Naive thymus-derived CD8-positive, alpha-beta T cell (primary cell): ENCODE measurements at regions not wholly inside any gene's neighbourhood (a gene's known extent, or its start where the extent isn't known, plus 50 kb on each side); places are given as distances from the start of the nearest gene placed in this dataset.

Source experiments
- ATAC-seq, 2 donors: fragments of 150-1000 bp; cut with Tn5 transposase in 1 of 2; sonication (Bioruptor Pico), chemical (Tn5 transposase) in 1 of 2; 1 replicate in 1 of 2; 2 replicates in 1 of 2; pipeline ENCODE4 v1.10.0; 2021; ENCODE audit warnings: mild to moderate bottlenecking in 2 of 2, moderate library complexity in 2 of 2
- POLR2A ChIA-PET: fragments of 350-600 bp; sonication (Branson Sonifier 250); formaldehyde crosslinking; loops from one replicate; lab custom pipeline; 2021; ENCODE audit warnings: antibody characterized with exemption; lab: Charles Lee
- DNase-seq, 10 donors: peaks; one replicate each; pipeline versions ENCODE4 v3.0.0 to v3.0.0-alpha.2; 2020 to 2022
- H3K27ac Mint-ChIP-seq, 10 donors: one replicate each; pipeline ENCODE4 v1.8.0; 2020 to 2022; ENCODE audit warnings: mild to moderate bottlenecking in 10 of 10, mixed read lengths in 10 of 10, moderate library complexity in 4 of 10, inconsistent platforms in 1 of 10
- H3K27me3 Mint-ChIP-seq, 5 donors: one replicate each; pipeline ENCODE4 v1.8.0; 2021 to 2022; ENCODE audit warnings: mixed read lengths in 5 of 5
- H3K36me3 Mint-ChIP-seq, 3 donors: one replicate each; pipeline ENCODE4 v1.8.0; 2020 to 2022; ENCODE audit warnings: mixed read lengths in 3 of 3, mild to moderate bottlenecking in 2 of 3, inconsistent platforms in 1 of 3
- H3K4me1 Mint-ChIP-seq, 4 donors: one replicate each; pipeline ENCODE4 v1.8.0; 2021 to 2022; ENCODE audit warnings: mixed read lengths in 4 of 4
- H3K4me3 Mint-ChIP-seq, 10 donors: one replicate each; pipeline ENCODE4 v1.8.0; 2020 to 2022; ENCODE audit warnings: mild to moderate bottlenecking in 10 of 10, mixed read lengths in 10 of 10, moderate library complexity in 6 of 10, inconsistent platforms in 1 of 10
- H3K9me3 Mint-ChIP-seq, 9 donors: one replicate each; pipeline ENCODE4 v1.8.0; 2020 to 2022; ENCODE audit warnings: mixed read lengths in 9 of 9, mild to moderate bottlenecking in 3 of 9, inconsistent platforms in 1 of 9, moderate library complexity in 1 of 9

DNA sequence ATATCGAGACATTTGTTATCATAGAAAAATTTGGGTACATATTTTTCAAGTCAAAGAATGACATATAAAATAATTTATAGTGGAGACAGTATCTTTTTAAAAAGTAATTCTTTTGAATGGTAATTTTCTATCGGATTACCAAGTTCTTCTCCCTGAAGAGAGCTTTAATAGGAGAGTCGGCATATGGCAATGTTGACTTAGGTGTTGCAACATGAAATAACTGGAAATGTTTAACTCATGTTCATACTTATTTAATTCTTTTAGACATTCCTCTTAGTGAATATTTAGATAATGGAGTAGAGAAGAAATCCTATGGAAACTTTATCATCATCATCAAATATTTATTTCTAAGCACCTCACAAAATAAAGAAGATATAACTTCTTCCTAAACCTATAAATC, 118.2 kb upstream of the CTNND2 start:
- no peak overlapping the region for H3K27ac Mint-ChIP-seq
- H3K9me3 Mint-ChIP-seq, result peaks cover 0 to 8% (median 0%) of the 10 kb centered on the region in 9 donors
- no peaks in the 10 kb centered on the region for H3K27me3 Mint-ChIP-seq
- DNase-seq, result no peak
- no peaks in the 10 kb centered on the region for H3K4me1 Mint-ChIP-seq
- no peak overlapping the region for H3K4me3 Mint-ChIP-seq
- ATAC-seq, result no peak
- POLR2A ChIA-PET, result no interaction called here
- no peaks in the 10 kb centered on the region for H3K36me3 Mint-ChIP-seq

DNA sequence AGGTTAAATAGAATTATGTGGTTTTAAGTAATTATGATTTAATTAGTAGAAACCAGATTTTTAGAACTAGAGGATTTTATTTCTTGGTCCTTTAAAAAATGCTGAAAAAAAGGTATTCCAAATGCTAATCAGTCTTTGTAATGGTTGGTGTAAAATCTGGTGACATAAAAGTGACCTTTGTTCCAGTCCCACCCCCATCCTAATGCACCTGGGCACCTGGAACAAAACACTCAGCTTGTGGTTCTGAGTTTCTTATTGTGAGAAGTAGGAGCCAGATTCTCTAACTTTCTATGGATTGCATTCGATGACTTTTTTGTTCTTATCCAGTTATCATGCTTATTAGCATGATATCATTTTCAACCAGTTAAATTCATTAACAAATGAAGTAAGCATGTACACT, 115.1 kb upstream of the CTNND2 start:
- no peak overlapping the region for H3K27ac Mint-ChIP-seq

DNA sequence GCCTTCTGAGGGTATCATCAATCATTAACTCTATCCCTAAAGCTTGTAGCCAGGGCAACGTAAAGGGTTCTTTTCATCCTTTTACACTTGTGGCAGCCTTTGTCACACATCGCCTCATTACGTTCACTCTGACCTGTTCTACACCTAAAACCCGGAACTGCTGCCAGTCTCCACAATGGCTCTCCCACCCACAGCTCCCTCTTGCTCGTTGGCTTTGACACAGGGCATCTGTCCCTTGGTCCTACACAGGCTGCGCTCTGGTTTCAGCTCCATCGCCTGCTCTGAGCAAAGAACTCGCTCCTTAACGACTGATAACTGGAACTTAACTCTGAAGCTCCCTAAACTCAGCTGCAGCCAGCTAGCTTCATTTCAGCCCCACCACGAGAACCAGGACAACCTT, 112.8 kb upstream of the CTNND2 start:
- POLR2A ChIA-PET, result no interaction called here
- no peaks in the 10 kb centered on the region for H3K27me3 Mint-ChIP-seq
- peaks cover 0 to 4% (median 0%) of the 10 kb centered on the region in 3 donors for H3K36me3 Mint-ChIP-seq
- H3K4me1 Mint-ChIP-seq, result no peaks in the 10 kb centered on the region
- DNase-seq (no peak), ATAC-seq (no peak)
- H3K4me3 Mint-ChIP-seq, result no peak overlapping the region
- no peak overlapping the region for H3K27ac Mint-ChIP-seq
- H3K9me3 Mint-ChIP-seq, result peaks cover 0 to 14% (median 4%) of the 10 kb centered on the region in 9 donors

More for the DNA sequence above, 115.1 kb upstream of the CTNND2 start:
- no peak for ATAC-seq
- DNase-seq, result no peak
- Mint-ChIP-seq H3K9me3 (peaks cover 0 to 8% (median 2%) of the 10 kb centered on the region in 9 donors), H3K36me3 (no peaks in the 10 kb centered on the region), H3K27me3 (no peaks in the 10 kb centered on the region), H3K4me3 (no peak overlapping the region), H3K4me1 (no peaks in the 10 kb centered on the region)
- POLR2A ChIA-PET, result no interaction called here

DNA sequence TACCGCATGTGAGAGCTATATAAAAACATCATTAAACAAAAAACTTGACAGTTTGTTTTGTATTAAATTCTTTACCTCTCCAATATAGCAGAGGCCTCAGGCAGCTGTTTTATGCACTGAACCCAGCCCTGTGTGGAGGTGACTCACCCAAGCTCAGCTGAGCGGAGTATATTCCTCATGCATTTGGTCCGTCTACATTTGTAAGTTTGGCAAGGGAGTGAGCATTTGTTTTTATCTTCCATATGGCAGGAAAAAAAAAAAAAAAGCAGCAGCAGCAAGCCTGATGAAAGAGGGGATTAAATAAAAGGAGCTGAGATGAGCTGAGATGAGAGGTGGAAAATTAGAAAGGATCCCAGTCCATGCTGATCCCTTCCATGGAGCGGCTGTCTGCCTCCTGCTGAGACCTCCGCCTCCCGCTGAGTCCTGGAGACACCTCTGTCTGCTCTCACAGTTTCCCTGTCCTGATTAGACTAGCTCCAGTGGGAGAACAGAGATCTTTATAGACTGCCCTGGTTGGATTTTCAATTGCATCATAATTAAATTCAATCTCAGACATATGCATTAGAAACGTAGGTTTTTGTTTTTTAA, 112.0 kb upstream of the CTNND2 start:
- no peak overlapping the region for H3K27ac Mint-ChIP-seq
- H3K36me3 Mint-ChIP-seq, result peaks cover 0 to 4% (median 0%) of the 10 kb centered on the region in 3 donors
- H3K4me3 Mint-ChIP-seq, result no peak overlapping the region
- DNase-seq (no peak), ATAC-seq (no peak)
- H3K27me3 Mint-ChIP-seq, result no peaks in the 10 kb centered on the region
- H3K9me3 Mint-ChIP-seq, result peaks cover 0 to 14% (median 4%) of the 10 kb centered on the region in 9 donors
- POLR2A ChIA-PET, result no interaction called here
- H3K4me1 Mint-ChIP-seq, result no peaks in the 10 kb centered on the region

- Mint-ChIP-seq H3K9me3 (peaks cover 0 to 24% (median 11%) of the 10 kb centered on the region in 9 donors), H3K4me3 (no peak overlapping the region), H3K36me3 (peaks cover 0 to 9% (median 0%) of the 10 kb centered on the region in 3 donors), H3K27ac (no peak overlapping the region), H3K4me1 (no peaks in the 10 kb centered on the region), H3K27me3 (no peaks in the 10 kb centered on the region)
- POLR2A ChIA-PET, result no interaction called here
- DNase-seq, result no peak
- ATAC-seq, result no peak
These were observed 109.1 kb upstream of the CTNND2 start for GRCh38 chr5:12013351-12013750.

- no peak overlapping the region for H3K27ac Mint-ChIP-seq
- POLR2A ChIA-PET, result no interaction called here
- ATAC-seq (no peak), DNase-seq (no peak)
- no peak overlapping the region for H3K4me3 Mint-ChIP-seq
- H3K36me3 Mint-ChIP-seq, result no peaks in the 10 kb centered on the region
- H3K9me3 Mint-ChIP-seq, result peaks cover 0 to 28% (median 5%) of the 10 kb centered on the region in 9 donors
- H3K27me3 Mint-ChIP-seq, result no peaks in the 10 kb centered on the region
- no peaks in the 10 kb centered on the region for H3K4me1 Mint-ChIP-seq
These were observed 99.4 kb upstream of the CTNND2 start for GRCh38 chr5:12003680-12004079.

DNA sequence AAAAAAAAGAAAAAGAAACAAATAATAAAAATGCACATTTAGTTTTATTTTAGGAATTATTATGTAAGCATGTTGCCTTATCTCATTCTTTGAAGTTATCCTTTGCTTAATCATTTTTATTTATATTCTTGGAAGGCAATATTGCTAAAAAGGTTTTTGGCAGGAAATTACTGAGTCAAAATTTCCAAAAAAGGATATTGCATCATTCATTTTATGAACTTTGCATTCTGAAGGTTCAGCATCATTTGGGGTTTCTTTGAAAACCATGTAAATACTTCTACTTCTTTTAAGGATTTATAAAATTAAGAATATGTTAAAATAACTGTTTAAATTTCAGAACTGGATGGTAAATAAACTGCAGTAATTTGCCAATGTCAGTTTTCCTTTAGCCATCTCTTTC, 94.2 kb upstream of the CTNND2 start:
- H3K4me1 Mint-ChIP-seq, result no peaks in the 10 kb centered on the region
- POLR2A ChIA-PET, result no interaction called here

GRCh38 chr5:11997942-11998341, 93.7 kb upstream of the CTNND2 start:
- Mint-ChIP-seq H3K27ac (no peak overlapping the region), H3K27me3 (no peaks in the 10 kb centered on the region), H3K4me3 (no peak overlapping the region), H3K9me3 (peaks cover 2 to 24% (median 7%) of the 10 kb centered on the region in 9 donors), H3K4me1 (no peaks in the 10 kb centered on the region), H3K36me3 (no peaks in the 10 kb centered on the region)
- ATAC-seq (no peak), DNase-seq (no peak)
- POLR2A ChIA-PET, result no interaction called here

More for the DNA sequence above, 94.2 kb upstream of the CTNND2 start:
- Mint-ChIP-seq H3K9me3 (peaks cover 2 to 24% (median 7%) of the 10 kb centered on the region in 9 donors), H3K27me3 (no peaks in the 10 kb centered on the region), H3K27ac (no peak overlapping the region), H3K4me3 (no peak overlapping the region), H3K36me3 (no peaks in the 10 kb centered on the region)
- DNase-seq (no peak), ATAC-seq (no peak)

DNA sequence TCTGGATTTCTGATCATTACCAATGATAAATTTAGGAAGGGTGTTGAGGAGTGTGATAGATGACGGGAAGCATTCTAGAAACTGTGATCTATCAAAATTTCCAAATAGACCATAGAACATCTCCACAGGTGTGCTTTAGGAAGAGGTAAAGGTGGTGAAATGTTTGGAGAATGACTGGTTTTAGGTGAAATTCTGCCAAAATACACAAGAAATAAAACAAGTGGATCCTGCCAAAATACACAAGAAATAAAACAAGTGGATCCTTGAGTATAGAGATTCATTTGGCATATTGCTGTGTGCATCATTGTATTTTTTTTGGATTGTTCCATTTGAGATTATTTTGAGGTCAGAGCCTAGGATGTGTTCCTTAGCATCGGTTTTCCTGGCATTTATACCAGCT, 88.3 kb upstream of the CTNND2 start:
- Mint-ChIP-seq H3K4me3 (no peak overlapping the region), H3K9me3 (peaks cover 2 to 24% (median 7%) of the 10 kb centered on the region in 9 donors), H3K4me1 (no peaks in the 10 kb centered on the region)

GRCh38 chr5:11985993-11986392, 81.7 kb upstream of the CTNND2 start:
- Mint-ChIP-seq H3K9me3 (peaks cover 0 to 15% (median 2%) of the 10 kb centered on the region in 9 donors), H3K27ac (no peak overlapping the region), H3K4me3 (no peak overlapping the region), H3K36me3 (no peaks in the 10 kb centered on the region), H3K27me3 (no peaks in the 10 kb centered on the region), H3K4me1 (peaks cover 0 to 2% (median 0%) of the 10 kb centered on the region in 4 donors)
- POLR2A ChIA-PET, result no interaction called here
- DNase-seq, result no peak
- no peak for ATAC-seq

More for the DNA sequence above, 88.3 kb upstream of the CTNND2 start:
- no peaks in the 10 kb centered on the region for H3K27me3 Mint-ChIP-seq
- DNase-seq, result no peak
- no peaks in the 10 kb centered on the region for H3K36me3 Mint-ChIP-seq
- no peak overlapping the region for H3K27ac Mint-ChIP-seq
- POLR2A ChIA-PET, result no interaction called here
- no peak for ATAC-seq

DNA sequence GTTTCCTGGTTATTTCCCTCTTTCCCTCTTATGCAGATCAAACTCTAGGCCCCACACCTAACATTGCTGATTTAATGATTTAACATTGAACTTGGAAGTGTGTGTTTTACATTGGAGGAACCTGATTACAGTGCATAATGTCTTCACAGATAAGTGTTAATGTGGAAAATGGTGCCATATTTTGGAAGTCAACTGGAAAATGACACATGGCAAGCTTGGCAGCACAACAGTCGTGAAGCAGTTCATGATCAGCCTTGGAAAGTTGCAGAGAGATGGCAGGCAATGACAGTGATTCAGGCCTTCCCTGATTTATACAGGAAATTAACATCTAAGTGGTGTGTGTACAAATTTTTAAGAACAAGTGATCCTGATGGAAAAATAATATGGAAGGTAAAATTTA, 80.0 kb upstream of the CTNND2 start:
- Mint-ChIP-seq H3K27ac (no peak overlapping the region), H3K36me3 (no peaks in the 10 kb centered on the region), H3K9me3 (peaks cover 2 to 17% (median 4%) of the 10 kb centered on the region in 9 donors), H3K27me3 (no peaks in the 10 kb centered on the region), H3K4me3 (no peak overlapping the region), H3K4me1 (peaks cover 0 to 2% (median 0%) of the 10 kb centered on the region in 4 donors)
- POLR2A ChIA-PET, result no interaction called here
- ATAC-seq (no peak), DNase-seq (no peak)

GRCh38 chr5:11981986-11982385, 77.7 kb upstream of the CTNND2 start:
- POLR2A ChIA-PET, result no interaction called here
- Mint-ChIP-seq H3K4me3 (no peak overlapping the region), H3K36me3 (no peaks in the 10 kb centered on the region), H3K4me1 (peaks cover 0 to 2% (median 0%) of the 10 kb centered on the region in 4 donors), H3K27me3 (no peaks in the 10 kb centered on the region), H3K27ac (no peak overlapping the region), H3K9me3 (peaks cover 2 to 21% (median 4%) of the 10 kb centered on the region in 9 donors)
- DNase-seq, result no peak
- no peak for ATAC-seq

DNA sequence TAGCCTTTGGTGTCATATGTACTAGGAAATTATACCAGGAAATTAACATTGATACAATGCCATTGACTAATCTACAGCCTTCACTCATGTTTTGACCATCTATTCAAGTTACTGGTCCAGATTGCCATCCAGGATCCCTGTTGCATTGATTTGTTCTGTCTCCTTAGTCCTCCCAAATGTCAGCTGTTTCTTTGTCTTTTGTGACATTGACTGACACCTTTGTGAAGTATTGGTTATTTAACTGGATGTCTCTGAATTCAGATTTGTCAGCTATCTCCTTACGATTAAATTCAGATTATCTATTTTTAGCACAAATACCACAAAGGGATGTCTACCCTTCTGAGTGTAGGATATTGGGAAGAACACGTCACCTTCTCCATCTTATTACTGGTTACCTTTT, 73.7 kb upstream of the CTNND2 start:
- no peak for DNase-seq
- no peak for ATAC-seq
- H3K4me3 Mint-ChIP-seq, result no peak overlapping the region
- H3K4me1 Mint-ChIP-seq, result no peaks in the 10 kb centered on the region
- H3K36me3 Mint-ChIP-seq, result no peaks in the 10 kb centered on the region
- H3K27ac Mint-ChIP-seq, result no peak overlapping the region
- POLR2A ChIA-PET, result no interaction called here
- no peaks in the 10 kb centered on the region for H3K27me3 Mint-ChIP-seq
- H3K9me3 Mint-ChIP-seq, result peaks cover 0 to 18% (median 4%) of the 10 kb centered on the region in 9 donors

DNA sequence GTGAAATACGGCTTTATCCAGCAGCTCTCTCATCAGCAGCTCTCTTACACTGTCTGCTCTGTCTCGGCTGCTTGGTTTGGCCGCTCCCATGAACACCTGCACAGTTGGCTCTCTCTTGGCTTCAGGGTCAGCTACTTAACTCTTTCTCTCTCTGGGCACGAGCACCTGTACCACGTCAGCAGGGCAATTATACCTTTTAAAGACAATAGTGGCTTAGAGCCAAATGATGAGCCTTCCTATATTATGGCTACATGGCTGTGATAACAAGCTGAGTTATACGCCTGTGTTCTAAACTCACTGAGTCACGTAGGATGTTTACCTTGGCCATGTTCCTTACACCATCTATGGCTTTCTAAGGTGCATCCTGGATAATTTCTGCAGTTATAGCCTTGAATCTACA, 69.2 kb upstream of the CTNND2 start:
- no peak for ATAC-seq
- no peak for DNase-seq
- no peaks in the 10 kb centered on the region for H3K27me3 Mint-ChIP-seq
- H3K4me3 Mint-ChIP-seq, result no peak overlapping the region
- POLR2A ChIA-PET, result no interaction called here
- no peaks in the 10 kb centered on the region for H3K4me1 Mint-ChIP-seq
- peaks cover 0 to 20% (median 2%) of the 10 kb centered on the region in 9 donors for H3K9me3 Mint-ChIP-seq
- H3K27ac Mint-ChIP-seq, result no peak overlapping the region
- H3K36me3 Mint-ChIP-seq, result peaks cover 0 to 2% (median 0%) of the 10 kb centered on the region in 3 donors
